ENCODE measurements at regions not wholly inside any gene's neighbourhood (a gene's known extent, or its start where the extent isn't known, plus 50 kb on each side); places are given as distances from the start of the nearest gene placed in this dataset.

GRCh38 chr9:88712484-88712883 lies 177.5 kb downstream of the NXNL2 start:
- ChIA-PET CTCF (no interaction called here), POLR2A (no interaction called here), SMC1A (ENCODE audit: uncharacterized antibody, unreplicated experiment) (no interaction called here), RAD21 (ENCODE audit: unreplicated experiment) (no interaction called here)
- Histone ChIP-seq H3K79me2 (ENCODE audit: control insufficient read depth, insufficient read depth, low read length) (no peaks in the 10 kb centered on the region), H2AFZ (ENCODE audit: control insufficient read depth, low read depth, low read length) (no peak overlapping the region), H3K4me1 (ENCODE audit: control insufficient read depth, insufficient read depth, low read length) (no peaks in the 10 kb centered on the region), H3K4me2 (ENCODE audit: control insufficient read depth, insufficient read depth) (no peak overlapping the region), H3K9ac (ENCODE audit: control insufficient read depth, insufficient read depth, low read length) (no peak overlapping the region), H3K4me3 (no peak overlapping the region), H3K27ac (ENCODE audit: control insufficient read depth, insufficient read depth) (no peak overlapping the region), H3K9me3 (replicated peaks; ENCODE audit: control insufficient read depth, insufficient read depth, low read length) (no peaks in the 10 kb centered on the region), H3K27me3 (replicated peaks in 1 of 2; ENCODE audit: control insufficient read depth in 2 of 2, insufficient read depth in 2 of 2, low read length in 1 of 2) (no peaks in the 10 kb centered on the region), H4K20me1 (ENCODE audit: control insufficient read depth, insufficient read depth) (no peaks in the 10 kb centered on the region), H3K36me3 (ENCODE audit: control insufficient read depth in 2 of 2, insufficient read depth in 2 of 2, low read length in 1 of 2) (no peaks in the 10 kb centered on the region)
- no peak for FAIRE-seq
- 0% methylated on average over 2 of the region's 2 CpGs for WGBS (ENCODE audit: insufficient coverage, insufficient replicate concordance, low lambda C conversion rate, missing lambda C conversion rate)
- in situ Hi-C loops (cut with MboI) (no loop called here), intact Hi-C loops (cut with micrococcal nuclease; ENCODE audit: unreplicated experiment) (no loop called here)
- DNase-seq (ENCODE audit: low read depth, low spot score), result no peak
- no TSS peak for BruUV-seq (replicated peaks)
- no peak for ATAC-seq
- TF ChIP-seq ZNF217 (IDR thresholded peaks at IDR 0.05) (no peak), RUNX3 (IDR thresholded peaks at IDR 0.05; ENCODE audit: low read length) (no peak), SREBF1 (IDR thresholded peaks at IDR 0.05; ENCODE audit: low read length) (no peak), CHD2 (IDR thresholded peaks at IDR 0.05; ENCODE audit: borderline replicate concordance, low read depth, low read length) (no peak), ZNF384 (IDR thresholded peaks at IDR 0.05; ENCODE audit: borderline replicate concordance, low read depth, low read length) (no peak), MTA3 (IDR thresholded peaks at IDR 0.05; ENCODE audit: borderline replicate concordance, low read length) (no peak), POLR2AphosphoS2 (IDR thresholded peaks at IDR 0.05; ENCODE audit: low read depth, low read length) (no peak), SP1 (IDR thresholded peaks at IDR 0.05; ENCODE audit: low read depth, low read length) (no peak), TCF3 (IDR thresholded peaks at IDR 0.05; ENCODE audit: borderline replicate concordance, insufficient read depth, low read depth, low read length) (no peak), MLLT1 (IDR thresholded peaks at IDR 0.05) (no peak), ZNF622 (IDR thresholded peaks at IDR 0.05) (no peak), RCOR1 (conservative IDR thresholded peaks at IDR 0.05; ENCODE audit: low read depth, low read length) (no peak), SRF (IDR thresholded peaks at IDR 0.05; ENCODE audit: low read depth in 2 of 2, low read length in 2 of 2) (no peak), HSF1 (IDR thresholded peaks at IDR 0.05; ENCODE audit: low read depth, low read length) (no peak)
- TF ChIP-seq, protein P1, sequence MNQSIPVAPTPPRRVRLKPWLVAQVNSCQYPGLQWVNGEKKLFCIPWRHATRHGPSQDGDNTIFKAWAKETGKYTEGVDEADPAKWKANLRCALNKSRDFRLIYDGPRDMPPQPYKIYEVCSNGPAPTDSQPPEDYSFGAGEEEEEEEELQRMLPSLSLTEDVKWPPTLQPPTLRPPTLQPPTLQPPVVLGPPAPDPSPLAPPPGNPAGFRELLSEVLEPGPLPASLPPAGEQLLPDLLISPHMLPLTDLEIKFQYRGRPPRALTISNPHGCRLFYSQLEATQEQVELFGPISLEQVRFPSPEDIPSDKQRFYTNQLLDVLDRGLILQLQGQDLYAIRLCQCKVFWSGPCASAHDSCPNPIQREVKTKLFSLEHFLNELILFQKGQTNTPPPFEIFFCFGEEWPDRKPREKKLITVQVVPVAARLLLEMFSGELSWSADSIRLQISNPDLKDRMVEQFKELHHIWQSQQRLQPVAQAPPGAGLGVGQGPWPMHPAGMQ (IDR thresholded peaks at IDR 0.05; ENCODE audit: borderline replicate concordance), result no peak
- TF ChIP-seq, protein P2, sequence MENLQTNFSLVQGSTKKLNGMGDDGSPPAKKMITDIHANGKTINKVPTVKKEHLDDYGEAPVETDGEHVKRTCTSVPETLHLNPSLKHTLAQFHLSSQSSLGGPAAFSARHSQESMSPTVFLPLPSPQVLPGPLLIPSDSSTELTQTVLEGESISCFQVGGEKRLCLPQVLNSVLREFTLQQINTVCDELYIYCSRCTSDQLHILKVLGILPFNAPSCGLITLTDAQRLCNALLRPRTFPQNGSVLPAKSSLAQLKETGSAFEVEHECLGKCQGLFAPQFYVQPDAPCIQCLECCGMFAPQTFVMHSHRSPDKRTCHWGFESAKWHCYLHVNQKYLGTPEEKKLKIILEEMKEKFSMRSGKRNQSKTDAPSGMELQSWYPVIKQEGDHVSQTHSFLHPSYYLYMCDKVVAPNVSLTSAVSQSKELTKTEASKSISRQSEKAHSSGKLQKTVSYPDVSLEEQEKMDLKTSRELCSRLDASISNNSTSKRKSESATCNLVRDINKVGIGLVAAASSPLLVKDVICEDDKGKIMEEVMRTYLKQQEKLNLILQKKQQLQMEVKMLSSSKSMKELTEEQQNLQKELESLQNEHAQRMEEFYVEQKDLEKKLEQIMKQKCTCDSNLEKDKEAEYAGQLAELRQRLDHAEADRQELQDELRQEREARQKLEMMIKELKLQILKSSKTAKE (IDR thresholded peaks at IDR 0.05; ENCODE audit: low read depth, poor library complexity, severe bottlenecking), result no peak
- TF ChIP-seq, protein P3, sequence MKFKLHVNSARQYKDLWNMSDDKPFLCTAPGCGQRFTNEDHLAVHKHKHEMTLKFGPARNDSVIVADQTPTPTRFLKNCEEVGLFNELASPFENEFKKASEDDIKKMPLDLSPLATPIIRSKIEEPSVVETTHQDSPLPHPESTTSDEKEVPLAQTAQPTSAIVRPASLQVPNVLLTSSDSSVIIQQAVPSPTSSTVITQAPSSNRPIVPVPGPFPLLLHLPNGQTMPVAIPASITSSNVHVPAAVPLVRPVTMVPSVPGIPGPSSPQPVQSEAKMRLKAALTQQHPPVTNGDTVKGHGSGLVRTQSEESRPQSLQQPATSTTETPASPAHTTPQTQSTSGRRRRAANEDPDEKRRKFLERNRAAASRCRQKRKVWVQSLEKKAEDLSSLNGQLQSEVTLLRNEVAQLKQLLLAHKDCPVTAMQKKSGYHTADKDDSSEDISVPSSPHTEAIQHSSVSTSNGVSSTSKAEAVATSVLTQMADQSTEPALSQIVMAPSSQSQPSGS (IDR thresholded peaks at IDR 0.05; ENCODE audit: low read length), result no peak
